GM18861 (cell line): ENCODE measurements at regions not wholly inside any gene's neighbourhood (a gene's known extent, or its start where the extent isn't known, plus 50 kb on each side); places are given as distances from the start of the nearest gene placed in this dataset.

Experiments
- ATAC-seq: cut with Tn5 transposase; IDR thresholded peaks from one replicate; pipeline ENCODE4 v1.9.1; 2021; ENCODE audit not compliant: unreplicated experiment

DNA sequence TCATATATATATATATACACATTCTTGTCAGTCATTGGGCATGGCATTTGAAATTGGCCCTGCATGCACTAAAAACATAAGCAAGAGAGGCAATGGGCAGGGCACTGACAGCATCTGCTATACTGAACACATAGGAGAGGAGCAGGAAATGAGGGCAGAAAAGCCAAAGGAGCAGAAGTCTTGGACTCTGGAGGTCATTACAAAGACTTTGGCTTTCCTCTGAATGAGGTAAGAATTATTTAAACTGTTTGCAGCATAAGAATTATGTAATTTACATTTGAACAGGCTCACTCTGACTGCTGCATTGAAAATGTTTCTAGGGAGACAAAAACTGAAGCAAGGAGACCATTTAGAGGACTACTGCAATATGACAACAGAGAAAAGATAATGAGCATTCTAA is 396.5 kb downstream of the PRDM5 start:
- ATAC-seq, result no peak

DNA sequence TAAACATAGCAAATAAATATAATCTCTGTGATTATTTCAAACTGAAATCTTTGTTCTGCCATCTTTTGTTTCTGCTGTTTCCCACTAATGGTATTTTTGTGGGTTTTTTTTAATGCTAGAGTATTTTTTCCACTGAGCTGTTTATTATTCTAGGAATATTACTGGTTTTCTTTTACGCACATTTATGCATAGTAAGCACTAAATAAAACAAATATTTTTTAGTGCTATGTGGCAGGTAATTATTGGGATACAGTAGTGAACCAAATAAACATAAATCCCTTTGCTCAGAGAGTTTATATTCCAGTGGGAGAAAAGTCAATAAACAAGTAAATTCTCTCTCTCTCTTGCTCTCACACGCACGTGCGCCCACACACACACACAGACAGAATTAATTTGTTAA is 397.4 kb downstream of the PRDM5 start:
- no peak for ATAC-seq

GRCh38 chr4:120524237-120524636 is 398.3 kb downstream of the PRDM5 start:
- no peak for ATAC-seq

DNA sequence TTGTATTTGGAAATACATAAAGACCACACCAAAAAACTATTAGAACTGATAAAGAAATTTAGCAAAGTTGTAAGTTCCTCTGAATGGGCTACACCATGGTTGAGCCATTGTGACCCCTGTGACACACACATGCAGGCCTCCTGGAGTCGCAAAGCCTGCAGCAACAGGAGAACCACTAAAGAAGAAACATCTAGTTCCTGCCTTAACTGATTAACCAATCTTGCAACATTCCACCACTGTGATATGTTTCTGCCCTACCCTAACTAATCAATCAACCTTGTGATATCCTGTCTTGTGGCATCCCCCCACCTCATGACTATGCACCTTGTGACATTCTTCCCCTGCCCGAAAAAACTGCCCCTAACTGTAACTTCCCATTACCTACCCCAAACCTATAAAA is 401.8 kb downstream of the PRDM5 start:
- ATAC-seq, result no peak

DNA sequence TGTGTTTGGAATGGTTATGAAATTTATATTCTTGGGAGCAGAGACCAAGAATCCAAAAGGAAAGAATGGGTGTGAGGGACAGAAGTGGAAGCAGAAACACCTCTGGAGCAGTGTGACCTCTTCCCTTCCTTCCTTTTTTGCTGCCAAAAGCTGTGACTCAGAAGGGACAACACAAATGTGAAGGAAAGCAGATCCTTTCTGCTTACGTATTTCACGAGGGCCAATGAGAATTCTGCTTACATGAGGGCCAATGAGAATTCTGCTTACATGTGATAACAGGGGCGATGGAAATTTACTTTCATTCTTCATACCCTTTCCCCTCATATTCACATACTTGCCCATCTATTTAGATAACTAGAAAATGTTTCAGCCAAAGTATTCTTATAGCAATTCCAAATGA is 404.6 kb downstream of the PRDM5 start:
- ATAC-seq, result no peak

DNA sequence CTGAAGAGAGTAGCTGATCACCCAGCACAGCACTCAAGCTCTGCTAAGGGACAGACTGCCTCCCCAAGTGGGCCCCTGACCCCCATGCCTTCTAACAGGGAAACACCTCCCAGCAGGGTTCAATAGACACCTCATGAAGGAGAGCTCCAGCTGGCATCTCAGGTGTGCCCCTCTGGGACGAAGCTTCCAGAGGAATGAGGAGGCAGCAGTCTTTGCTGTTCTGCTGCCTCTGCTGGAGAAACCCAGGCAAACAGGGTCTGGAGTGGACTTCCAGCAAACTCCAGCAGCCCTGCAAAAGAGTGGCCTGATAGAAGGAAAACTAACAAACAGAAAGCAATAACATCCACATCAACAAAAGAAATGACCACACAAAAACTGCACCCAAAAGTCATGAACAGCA is 412.8 kb downstream of the PRDM5 start:
- ATAC-seq, result no peak

- no peak for ATAC-seq
These were observed 413.3 kb downstream of the PRDM5 start for GRCh38 chr4:120509222-120509621.

DNA sequence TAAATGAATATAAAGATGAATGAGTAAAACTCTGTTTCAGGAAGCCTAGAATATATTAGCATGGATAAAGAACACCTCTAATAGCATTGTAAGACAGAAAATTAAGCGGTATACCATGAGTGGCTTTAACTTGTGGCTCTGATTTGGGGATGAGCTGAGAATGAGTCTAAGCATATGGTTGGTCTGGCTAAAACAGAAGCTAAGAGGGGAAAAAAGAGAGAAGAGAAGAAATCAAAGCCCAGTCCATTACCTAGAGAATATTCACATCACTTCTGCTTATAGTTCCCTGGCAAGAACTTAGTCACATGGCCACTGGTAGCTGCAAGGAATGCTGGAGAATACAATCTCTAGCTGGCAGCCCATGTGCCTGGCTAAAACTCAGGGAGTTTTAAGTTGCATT is 414.5 kb downstream of the PRDM5 start:
- ATAC-seq, result no peak

- ATAC-seq, result no peak
These were observed 416.0 kb downstream of the PRDM5 start for GRCh38 chr4:120506536-120506935.

DNA sequence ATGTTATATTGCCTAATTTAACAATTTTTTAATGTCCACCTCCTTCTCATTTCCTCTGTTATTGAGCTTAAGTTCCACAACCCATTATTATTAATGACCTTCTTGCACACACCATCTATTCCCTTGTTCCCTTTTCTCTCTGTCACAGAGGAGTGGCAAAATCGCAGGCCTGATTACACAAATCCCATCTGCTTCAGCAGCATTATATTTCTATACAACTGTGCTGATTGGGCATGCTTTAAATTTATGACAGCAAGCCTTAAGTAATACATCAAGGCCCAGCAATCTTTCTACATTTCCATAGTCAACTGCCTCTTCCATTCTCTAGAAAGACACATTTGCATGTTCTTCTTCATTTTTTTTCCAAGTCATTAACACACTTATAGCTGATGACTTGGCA is 423.8 kb downstream of the PRDM5 start:
- ATAC-seq, result no peak

DNA sequence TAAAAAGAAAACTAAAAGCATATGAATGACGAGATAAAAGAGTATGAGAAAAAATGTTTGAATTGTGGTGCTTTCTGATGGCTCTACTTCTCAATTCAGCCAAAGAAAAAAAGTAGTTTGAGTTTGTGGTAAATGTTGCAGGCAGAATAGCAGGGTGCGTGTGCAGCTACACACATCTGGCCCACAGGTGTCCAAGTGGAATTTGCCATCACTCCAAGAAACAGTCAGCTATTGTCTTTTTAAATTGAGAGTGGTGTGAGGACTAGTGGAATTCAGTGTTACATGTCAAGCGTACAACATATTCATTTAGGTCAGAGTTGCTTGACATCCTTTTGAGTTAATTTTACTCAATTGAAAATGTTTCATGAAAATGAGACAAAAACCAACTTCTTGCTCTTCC is 424.8 kb upstream of the MAD2L1 start:
- ATAC-seq, result no peak

GRCh38 chr4:120481756-120482155 is 415.1 kb upstream of the MAD2L1 start:
- ATAC-seq, result no peak

DNA sequence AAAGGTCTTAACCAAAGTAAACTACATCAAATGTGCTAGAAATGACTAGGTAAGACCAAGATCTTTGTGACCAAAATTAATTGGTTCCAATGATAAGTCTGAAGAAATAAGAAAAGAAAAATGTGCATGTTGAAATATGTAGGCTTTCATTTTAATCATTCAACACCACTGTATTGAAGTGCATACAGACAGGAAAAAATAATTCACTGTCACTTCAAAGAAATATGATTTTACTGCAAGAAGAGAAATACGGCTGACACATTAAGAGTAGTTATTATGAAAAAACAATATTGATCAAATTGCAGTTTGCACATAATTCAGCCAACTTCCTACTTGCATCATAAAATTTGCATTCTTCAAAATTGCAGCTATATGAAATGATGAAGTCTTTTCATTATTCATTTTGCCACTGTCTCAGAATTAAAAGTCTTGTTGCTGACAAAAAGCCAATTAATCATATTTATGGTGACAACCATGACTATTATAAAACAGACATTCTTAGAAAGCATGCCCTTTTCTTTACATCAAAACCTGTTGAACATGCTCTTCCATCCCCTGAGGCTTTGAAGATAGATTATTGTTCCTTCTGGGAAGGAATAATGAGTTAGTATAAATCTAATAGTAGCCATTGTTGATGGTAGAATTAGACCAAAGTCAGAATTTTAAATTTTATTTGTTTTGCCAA is 405.9 kb upstream of the MAD2L1 start:
- ATAC-seq, result no peak

- no peak for ATAC-seq
These were observed 399.8 kb upstream of the MAD2L1 start for GRCh38 chr4:120466429-120466828.

DNA sequence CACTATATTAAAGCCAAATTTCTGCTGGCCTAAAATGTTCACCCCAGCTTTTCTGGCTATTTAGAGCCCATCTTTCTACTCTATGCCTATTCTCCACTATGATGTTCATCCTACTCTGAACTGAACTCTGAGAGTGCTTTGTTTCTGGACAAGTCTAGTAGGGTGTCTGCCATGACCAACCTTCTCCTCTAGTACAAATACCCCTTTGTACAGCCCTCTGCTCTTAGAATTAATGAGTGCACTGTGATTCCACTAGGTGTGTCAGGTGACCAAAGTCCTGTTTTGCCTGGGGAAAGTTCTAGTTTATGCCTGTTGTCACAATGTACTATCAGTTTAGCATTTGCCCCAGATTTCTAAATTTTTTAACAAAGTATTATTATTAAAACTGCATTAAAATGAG is 388.1 kb upstream of the MAD2L1 start:
- no peak for ATAC-seq

DNA sequence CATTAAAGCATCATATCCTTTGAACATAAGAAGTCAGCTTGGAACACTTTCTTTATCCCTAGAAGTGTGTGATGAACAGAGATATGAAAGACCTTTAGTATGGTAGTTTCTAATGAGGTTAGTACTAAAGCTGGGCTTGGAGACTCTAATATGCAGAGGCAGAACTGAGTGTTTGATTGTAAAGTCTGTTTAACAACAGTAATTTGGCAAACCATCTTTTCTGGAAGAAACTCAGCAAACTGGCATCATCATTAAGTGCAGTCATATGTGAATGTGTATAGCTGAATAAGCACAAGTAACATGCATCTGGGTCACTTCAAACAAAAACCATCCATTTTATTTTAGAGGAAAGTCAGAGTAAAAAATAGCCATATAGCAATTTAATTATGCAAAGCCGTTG is 385.9 kb upstream of the MAD2L1 start:
- no peak for ATAC-seq

DNA sequence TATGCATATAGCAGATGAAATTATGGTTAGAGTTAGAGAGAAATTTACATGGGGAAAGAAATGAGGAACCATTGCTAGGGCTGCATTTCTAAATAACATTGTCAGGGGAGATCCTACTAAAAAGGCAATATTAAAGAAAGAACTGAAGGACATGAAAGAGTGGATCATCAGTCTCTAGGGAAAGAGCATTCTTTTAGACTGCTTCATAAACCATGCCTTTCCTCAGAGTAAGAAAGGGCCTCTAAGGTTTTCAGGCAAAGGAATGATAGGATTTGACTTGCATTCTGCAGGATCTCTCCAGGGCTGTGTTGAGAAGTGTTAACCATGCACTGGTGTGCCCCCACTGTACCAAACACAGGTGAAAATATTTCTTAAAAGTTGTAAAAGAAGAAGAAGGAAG is 385.4 kb upstream of the MAD2L1 start:
- ATAC-seq, result no peak

DNA sequence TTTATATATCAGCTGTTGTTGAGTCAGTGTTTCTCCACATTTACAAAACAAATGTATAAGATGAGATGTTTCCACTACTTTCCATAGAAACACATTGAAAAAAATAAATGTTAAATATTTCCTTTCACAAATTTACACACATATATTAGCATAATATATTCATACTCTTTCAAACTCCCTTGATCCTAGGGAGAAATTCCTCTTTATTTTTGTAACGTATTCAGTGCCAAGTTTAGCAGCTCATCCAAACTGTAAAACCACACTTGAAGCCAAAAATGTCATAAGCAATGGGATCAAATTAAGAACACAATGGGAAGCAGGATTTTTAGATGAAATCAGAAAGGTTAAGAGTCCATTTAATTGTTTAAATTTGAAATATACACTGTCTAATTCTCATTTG is 381.1 kb upstream of the MAD2L1 start:
- ATAC-seq, result no peak

- ATAC-seq, result peak; percentile 90
These were observed 379.5 kb upstream of the MAD2L1 start for GRCh38 chr4:120446051-120446567.

- ATAC-seq, result no peak
These were observed 378.5 kb upstream of the MAD2L1 start for GRCh38 chr4:120445186-120445585.

GRCh38 chr4:120443116-120443515 is 376.5 kb upstream of the MAD2L1 start:
- ATAC-seq, result no peak

- ATAC-seq, result no peak
These were observed 374.1 kb upstream of the MAD2L1 start for GRCh38 chr4:120440730-120441129.

DNA sequence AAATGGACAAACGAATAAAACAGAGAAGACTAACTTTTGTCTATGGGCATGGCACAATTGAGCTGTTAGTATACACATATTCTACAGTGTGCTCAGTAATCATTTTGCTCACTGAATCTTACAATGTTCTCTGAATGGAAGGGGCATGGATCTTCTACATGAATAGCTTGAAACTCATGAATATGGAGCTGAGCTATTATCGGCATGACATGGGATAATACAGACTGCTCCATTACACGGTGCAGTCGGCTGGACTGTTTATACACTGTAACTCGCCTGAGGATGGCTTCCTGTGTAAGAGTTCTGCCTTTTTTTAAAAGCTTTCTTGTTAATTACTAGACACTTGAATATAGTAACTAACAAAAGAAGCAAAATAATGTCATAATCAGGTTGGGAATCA is 368.5 kb upstream of the MAD2L1 start:
- ATAC-seq, result no peak
